ENCODE measurements at regions not wholly inside any gene's neighbourhood (a gene's known extent, or its start where the extent isn't known, plus 50 kb on each side); places are given as distances from the start of the nearest gene placed in this dataset.

- Histone ChIP-seq H2AFZ (ENCODE audit: low read depth, low read length, severe bottlenecking) (no peak overlapping the region), H3K4me3 (ENCODE audit: insufficient read depth, low read length, poor library complexity, severe bottlenecking) (no peak overlapping the region), H3K27me3 (ENCODE audit: low read length) (no peaks in the 10 kb centered on the region), H3K9ac (ENCODE audit: low read length) (no peak overlapping the region), H3K9me2 (replicated peaks; ENCODE audit: insufficient read depth, low read length) (no peaks in the 10 kb centered on the region), H3K4me2 (ENCODE audit: low read depth, low read length, poor library complexity, severe bottlenecking) (no peak overlapping the region), H4K20me1 (ENCODE audit: low read depth, low read length) (no peaks in the 10 kb centered on the region), H3K9me3 (ENCODE audit: insufficient read depth, low read length) (no peaks in the 10 kb centered on the region), H3K79me2 (ENCODE audit: insufficient read depth, low read length) (no peaks in the 10 kb centered on the region), H3K27ac (ENCODE audit: low read depth, low read length) (no peak overlapping the region), H3K36me3 (ENCODE audit: low read length) (no peaks in the 10 kb centered on the region), H3F3A (ENCODE audit: insufficient read depth) (no peaks in the 10 kb centered on the region)
- TF ChIP-seq EZH2phosphoT487 (conservative IDR thresholded peaks at IDR 0.05; ENCODE audit: low read length): no peak
- no peak for TF ChIP-seq CTCF (IDR thresholded peaks at IDR 0.05; ENCODE audit: insufficient read depth, low read length, poor library complexity, severe bottlenecking)
Measured at GRCh38 chr10:16227674-16228073, 209.1 kb upstream of the PTER start.

- TF ChIP-seq EZH2phosphoT487 (conservative IDR thresholded peaks at IDR 0.05; ENCODE audit: low read length) (no peak), CTCF (IDR thresholded peaks at IDR 0.05; ENCODE audit: insufficient read depth, low read length, poor library complexity, severe bottlenecking) (no peak)
- Histone ChIP-seq H4K20me1 (ENCODE audit: low read depth, low read length) (no peaks in the 10 kb centered on the region), H3K79me2 (ENCODE audit: insufficient read depth, low read length) (no peaks in the 10 kb centered on the region), H3K27ac (ENCODE audit: low read depth, low read length) (no peak overlapping the region), H3K9ac (ENCODE audit: low read length) (no peak overlapping the region), H3K36me3 (ENCODE audit: low read length) (no peaks in the 10 kb centered on the region), H3K4me2 (ENCODE audit: low read depth, low read length, poor library complexity, severe bottlenecking) (no peak overlapping the region), H3K4me3 (ENCODE audit: insufficient read depth, low read length, poor library complexity, severe bottlenecking) (no peak overlapping the region), H3K9me3 (ENCODE audit: insufficient read depth, low read length) (no peaks in the 10 kb centered on the region), H3K9me2 (replicated peaks; ENCODE audit: insufficient read depth, low read length) (no peaks in the 10 kb centered on the region), H3F3A (ENCODE audit: insufficient read depth) (no peaks in the 10 kb centered on the region), H2AFZ (ENCODE audit: low read depth, low read length, severe bottlenecking) (no peak overlapping the region), H3K27me3 (ENCODE audit: low read length) (no peaks in the 10 kb centered on the region)
Measured at GRCh38 chr10:16231176-16231575, 205.6 kb upstream of the PTER start.

DNA sequence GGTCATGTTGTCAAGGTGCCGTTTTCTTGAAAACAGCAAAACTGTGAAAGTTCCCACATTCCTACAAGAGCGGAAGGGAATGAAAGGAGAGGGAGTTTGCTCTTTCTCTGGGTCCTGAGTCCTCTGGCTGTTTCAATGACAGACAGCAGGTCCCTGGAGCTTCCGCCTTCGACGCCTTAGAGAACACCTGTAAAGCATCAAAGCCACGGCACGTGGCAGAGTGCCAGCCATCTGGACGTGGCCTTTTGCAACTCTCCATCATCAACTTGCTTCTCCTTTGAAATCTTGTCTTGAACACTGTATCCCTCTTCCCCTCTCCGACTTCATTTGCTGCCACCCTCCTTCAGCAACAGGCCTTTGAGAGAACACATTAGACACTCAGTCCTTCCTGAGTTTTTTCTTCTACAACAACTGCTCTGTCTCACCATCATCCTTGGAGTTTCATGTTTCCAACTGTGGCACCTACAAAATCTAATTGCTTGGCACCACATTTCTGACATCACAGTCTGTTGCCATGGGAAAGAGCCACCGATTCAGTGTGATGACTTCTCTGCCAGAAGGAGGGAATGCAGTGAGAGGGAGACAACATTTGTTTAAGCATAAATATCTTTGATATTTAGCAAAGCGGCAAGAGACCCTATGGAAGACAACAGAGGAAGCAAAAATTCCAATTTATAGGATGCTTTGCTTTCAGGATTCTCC lies 204.9 kb upstream of the PTER start:
- Histone ChIP-seq H3F3A (ENCODE audit: insufficient read depth) (no peaks in the 10 kb centered on the region), H3K27ac (ENCODE audit: low read depth, low read length) (no peak overlapping the region), H3K4me3 (ENCODE audit: insufficient read depth, low read length, poor library complexity, severe bottlenecking) (no peak overlapping the region), H3K9me2 (replicated peaks; ENCODE audit: insufficient read depth, low read length) (no peaks in the 10 kb centered on the region), H3K36me3 (ENCODE audit: low read length) (no peaks in the 10 kb centered on the region), H3K79me2 (ENCODE audit: insufficient read depth, low read length) (no peaks in the 10 kb centered on the region), H3K27me3 (ENCODE audit: low read length) (no peaks in the 10 kb centered on the region), H3K9ac (ENCODE audit: low read length) (no peak overlapping the region), H3K4me2 (ENCODE audit: low read depth, low read length, poor library complexity, severe bottlenecking) (no peak overlapping the region), H2AFZ (ENCODE audit: low read depth, low read length, severe bottlenecking) (no peak overlapping the region), H3K9me3 (ENCODE audit: insufficient read depth, low read length) (no peaks in the 10 kb centered on the region), H4K20me1 (ENCODE audit: low read depth, low read length) (no peaks in the 10 kb centered on the region)
- TF ChIP-seq CTCF (IDR thresholded peaks at IDR 0.05; ENCODE audit: insufficient read depth, low read length, poor library complexity, severe bottlenecking) (no peak), EZH2phosphoT487 (conservative IDR thresholded peaks at IDR 0.05; ENCODE audit: low read length) (no peak)

Measured in SU-DHL-6 (cell line).